ENCODE measurements at regions not wholly inside any gene's neighbourhood (a gene's known extent, or its start where the extent isn't known, plus 50 kb on each side); places are given as distances from the start of the nearest gene placed in this dataset.
A peak's percentile ranks its signal among the peaks of the same experiment; 100 is the strongest.

GRCh38 chr7:155950898-155951553, 138.8 kb upstream of the SHH start:
- H3K4me3 ChIP-seq (ENCODE audit: low read depth, low read length) = no peak overlapping the region
- TF ChIP-seq CTCF (conservative IDR thresholded peaks at IDR 0.05; ENCODE audit: low read depth, low read length) = no peak
- no peak for DNase-seq (ENCODE audit: low read depth)

- no peak overlapping the region for H3K4me3 ChIP-seq (ENCODE audit: low read depth, low read length)
- TF ChIP-seq CTCF (conservative IDR thresholded peaks at IDR 0.05; ENCODE audit: low read depth, low read length) = no peak
- no peak for DNase-seq (ENCODE audit: low read depth)
Observed at GRCh38 chr7:155948845-155949244, 136.6 kb upstream of the SHH start.

- no peak overlapping the region for H3K4me3 ChIP-seq (ENCODE audit: low read depth, low read length)
- no peak for DNase-seq (ENCODE audit: low read depth)
- TF ChIP-seq CTCF (conservative IDR thresholded peaks at IDR 0.05; ENCODE audit: low read depth, low read length) = no peak
Observed at GRCh38 chr7:155948423-155948822, 136.2 kb upstream of the SHH start.

GRCh38 chr7:155947051-155947450, 134.8 kb upstream of the SHH start:
- DNase-seq (ENCODE audit: low read depth) = peak; percentile 54
- no peak for TF ChIP-seq CTCF (conservative IDR thresholded peaks at IDR 0.05; ENCODE audit: low read depth, low read length)
- H3K4me3 ChIP-seq (ENCODE audit: low read depth, low read length) = no peak overlapping the region

- TF ChIP-seq CTCF (conservative IDR thresholded peaks at IDR 0.05; ENCODE audit: low read depth, low read length) = no peak
Observed at GRCh38 chr7:155945670-155946325, 133.5 kb upstream of the SHH start.

GRCh38 chr7:155944901-155945300, 132.6 kb upstream of the SHH start:
- H3K4me3 ChIP-seq (ENCODE audit: low read depth, low read length) = no peak overlapping the region
- no peak for TF ChIP-seq CTCF (conservative IDR thresholded peaks at IDR 0.05; ENCODE audit: low read depth, low read length)
- DNase-seq (ENCODE audit: low read depth) = no peak

More at GRCh38 chr7:155945670-155946325, 133.5 kb upstream of the SHH start:
- DNase-seq (ENCODE audit: low read depth) = no peak
- H3K4me3 ChIP-seq (ENCODE audit: low read depth, low read length) = no peak overlapping the region

All from epithelial cell of proximal tubule (primary cell).